SH-SY5Y (cell line): ENCODE measurements at regions not wholly inside any gene's neighbourhood (a gene's known extent, or its start where the extent isn't known, plus 50 kb on each side); places are given as distances from the start of the nearest gene placed in this dataset.

Source experiments
- GATA2 ChIP-seq: IDR thresholded peaks from 2 replicates; pipeline ENCODE4 v1.6.1; 2011; ENCODE audit warnings: mild to moderate bottlenecking, low read depth, low read length
- GATA3 ChIP-seq: IDR thresholded peaks from 2 replicates; pipeline ENCODE4 v1.6.1; 2011; ENCODE audit warnings: low read depth, mild to moderate bottlenecking, low read length, moderate library complexity

DNA sequence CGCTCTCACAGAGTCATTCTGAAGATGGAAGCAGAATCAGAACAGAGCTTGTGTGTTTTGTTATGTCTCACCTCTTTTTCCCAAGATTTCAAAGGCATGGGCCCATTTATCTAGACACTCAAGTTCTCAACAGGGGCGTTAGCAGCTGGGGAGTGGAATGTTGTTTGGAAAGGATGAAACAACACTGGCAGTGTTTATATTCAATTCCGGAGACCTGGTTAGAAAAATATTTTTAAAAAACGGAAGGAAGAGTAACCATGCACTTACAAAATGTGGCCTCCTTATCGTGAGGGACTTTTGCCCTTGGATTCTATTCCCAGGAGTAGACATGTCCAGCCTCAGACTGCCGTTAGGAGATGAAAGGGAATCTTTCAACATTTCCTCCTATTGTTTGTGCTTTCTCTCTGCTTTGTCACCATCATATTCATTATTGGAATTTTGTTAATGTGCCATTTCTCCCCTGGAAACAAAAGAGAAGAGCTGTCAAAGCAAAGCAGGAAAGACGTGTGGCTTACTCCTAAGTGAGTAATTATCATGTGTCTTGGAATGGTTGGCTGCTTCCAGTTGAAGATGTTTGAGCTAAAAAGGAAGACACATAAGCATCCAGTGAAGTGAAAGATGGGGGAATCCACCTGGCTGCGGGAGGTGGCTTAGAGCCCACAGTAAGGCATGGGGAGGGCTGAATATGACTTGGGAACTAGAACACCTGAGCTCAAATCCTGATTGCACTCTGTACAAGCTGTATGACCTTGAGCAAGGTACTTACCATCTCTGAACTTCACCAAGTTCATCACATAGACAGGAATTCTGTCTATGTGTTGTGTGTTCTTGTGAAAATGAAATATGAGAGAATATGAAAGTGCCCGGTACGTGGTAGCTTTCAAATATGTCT, 71.7 kb upstream of the JUN start:
- TF ChIP-seq GATA2 (no peak), GATA3 (no peak)
